Activated CD4-positive, alpha-beta T cell treated with anti-CD3 and anti-CD28 coated beads, Interleukin-2, Interleukin-6, amounts not matched to agents 100 ng/mL and 50 ng/mL, durations not matched to agents 16 hours and 8 hours (primary cell): ENCODE measurements at regions not wholly inside any gene's neighbourhood (a gene's known extent, or its start where the extent isn't known, plus 50 kb on each side); places are given as distances from the start of the nearest gene placed in this dataset.
A peak's percentile ranks its signal among the peaks of the same experiment; 100 is the strongest.
"Not testable (repeated sequence)": the region's sequence is repeated elsewhere in the genome, so short reads cannot be mapped to it uniquely, and the experiment has no call there.

ENCODE experiments used
- DNase-seq: peaks from one replicate; pipeline ENCODE4 v3.0.0-alpha.2; 2020

DNA sequence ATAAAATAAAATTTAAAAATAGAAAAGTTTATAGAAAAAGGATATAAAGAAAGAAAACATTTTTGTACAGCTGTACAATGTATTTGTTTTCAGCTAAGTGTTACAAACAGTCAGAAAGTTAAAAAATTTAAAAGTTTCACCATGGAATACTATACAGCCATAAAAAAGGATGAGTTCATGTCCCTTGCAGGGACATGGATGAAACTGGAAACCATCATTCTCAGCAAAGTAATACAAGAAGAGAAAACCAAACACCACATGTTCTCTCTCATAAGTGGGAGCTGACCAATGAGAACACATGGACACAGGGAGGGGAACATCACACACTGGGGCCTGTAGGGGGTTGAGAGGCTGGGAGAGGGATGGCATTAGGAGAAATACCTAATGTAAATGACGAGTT lies 229.9 kb upstream of the MCHR2 start:
- DNase-seq = not testable (repeated sequence)

DNA sequence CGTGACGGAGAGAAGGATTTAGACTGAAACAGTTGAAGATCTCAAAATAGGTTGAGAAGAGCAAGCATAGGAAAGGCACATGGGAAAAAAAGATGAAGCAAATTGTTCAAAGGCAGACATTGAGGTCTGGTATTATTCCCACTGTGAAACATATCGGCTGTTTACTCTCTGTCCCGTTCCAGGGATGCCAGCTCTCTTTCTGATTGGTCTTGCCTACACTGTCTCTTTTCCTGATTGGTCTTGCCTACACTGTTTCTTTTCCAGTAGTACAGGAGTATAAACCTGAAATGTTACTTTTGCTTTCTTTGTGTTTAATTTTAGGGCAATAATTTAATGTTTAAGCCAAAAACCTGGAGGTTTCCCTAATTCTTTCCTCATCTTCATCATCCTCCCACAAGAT lies 226.5 kb upstream of the MCHR2 start:
- no peak for DNase-seq

DNA sequence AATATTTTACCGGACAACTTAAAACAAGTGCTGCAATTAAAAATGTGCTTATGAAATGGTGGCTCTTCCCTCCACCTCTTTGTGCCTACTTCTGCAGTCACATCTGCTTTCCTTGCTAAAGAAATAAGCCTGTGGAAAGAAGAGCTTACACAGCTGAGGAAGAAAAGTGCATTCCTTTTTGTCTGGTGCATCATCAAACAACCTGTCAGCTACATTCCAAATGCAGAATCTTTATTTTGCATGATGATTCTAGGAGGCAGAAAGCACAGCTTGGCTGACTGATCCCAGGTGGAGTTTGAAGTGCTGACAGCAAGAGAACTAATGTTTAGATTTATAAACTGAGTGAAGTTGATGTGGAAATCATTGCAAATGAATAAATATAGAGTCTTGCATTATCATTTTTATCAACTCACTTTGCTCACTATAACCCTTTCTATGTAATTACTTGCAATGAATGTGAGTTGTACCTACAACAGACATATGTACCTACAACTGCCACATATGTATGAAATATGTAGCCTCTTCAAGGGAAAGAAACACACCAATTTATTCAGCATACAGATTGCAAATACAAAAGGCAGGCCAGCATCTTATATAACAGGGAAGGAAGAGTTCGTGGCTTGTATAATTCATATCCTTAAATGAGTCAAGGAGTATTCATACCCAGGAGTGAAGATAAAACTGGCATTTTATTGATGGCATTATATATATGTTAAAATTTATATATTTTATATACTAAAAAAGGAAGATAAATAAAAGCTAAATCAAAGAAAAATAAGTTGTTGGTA lies 223.4 kb upstream of the MCHR2 start:
- no peak for DNase-seq

GRCh38 chr6:100216760-100217159 lies 222.7 kb upstream of the MCHR2 start:
- no peak for DNase-seq

- no peak for DNase-seq
These were observed 218.1 kb upstream of the MCHR2 start for GRCh38 chr6:100212131-100212530.

DNA sequence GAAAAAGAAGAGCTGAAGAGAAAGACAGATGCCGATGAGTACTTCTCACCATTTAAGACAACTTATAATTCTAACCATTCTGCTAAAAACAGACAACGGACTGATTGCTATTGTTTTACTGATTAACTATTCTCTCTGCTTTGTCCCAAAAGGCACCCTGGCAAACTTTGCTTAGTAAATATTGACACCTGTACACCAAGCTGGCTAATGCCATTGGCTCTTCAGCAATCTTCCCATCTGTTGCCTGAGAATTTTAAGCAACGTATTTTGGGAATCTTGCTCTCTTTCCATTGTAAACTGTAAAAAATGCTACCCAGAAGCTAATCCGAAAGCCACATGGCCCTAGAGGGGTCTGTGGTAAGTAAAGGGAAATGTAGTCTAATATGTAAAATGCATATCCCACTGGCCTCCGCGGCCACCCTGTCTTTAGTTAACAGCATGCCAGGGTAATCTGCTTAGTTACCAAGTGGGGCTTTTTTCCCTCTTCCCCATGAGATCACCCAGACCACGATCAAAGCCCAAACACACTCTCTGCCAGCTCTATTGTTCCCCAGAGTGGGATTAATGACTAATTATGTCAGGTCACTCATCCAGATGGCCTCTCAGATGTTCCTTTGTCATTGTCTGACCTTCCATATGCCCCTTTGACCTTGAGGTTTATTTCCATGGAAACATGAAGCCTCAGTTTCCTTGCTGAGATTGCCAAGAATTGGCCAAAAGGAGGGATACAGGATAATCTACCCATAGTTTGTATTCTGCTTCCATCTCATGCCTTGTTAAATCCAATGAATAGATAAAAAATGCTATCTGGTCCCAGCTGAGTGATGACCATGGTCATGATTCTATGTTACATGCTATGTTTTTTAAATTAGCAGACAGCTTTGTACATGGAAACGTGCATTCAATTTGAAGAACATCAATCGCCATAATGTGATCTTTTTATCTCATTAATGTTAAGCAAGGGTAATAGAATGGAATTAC lies 216.4 kb upstream of the MCHR2 start:
- DNase-seq = no peak

- no peak for DNase-seq
These were observed 215.5 kb upstream of the MCHR2 start for GRCh38 chr6:100209323-100210136.

- DNase-seq = no peak
These were observed 209.4 kb upstream of the MCHR2 start for GRCh38 chr6:100203400-100203799.

- no peak for DNase-seq
These were observed 208.6 kb upstream of the MCHR2 start for GRCh38 chr6:100202417-100203194.

DNA sequence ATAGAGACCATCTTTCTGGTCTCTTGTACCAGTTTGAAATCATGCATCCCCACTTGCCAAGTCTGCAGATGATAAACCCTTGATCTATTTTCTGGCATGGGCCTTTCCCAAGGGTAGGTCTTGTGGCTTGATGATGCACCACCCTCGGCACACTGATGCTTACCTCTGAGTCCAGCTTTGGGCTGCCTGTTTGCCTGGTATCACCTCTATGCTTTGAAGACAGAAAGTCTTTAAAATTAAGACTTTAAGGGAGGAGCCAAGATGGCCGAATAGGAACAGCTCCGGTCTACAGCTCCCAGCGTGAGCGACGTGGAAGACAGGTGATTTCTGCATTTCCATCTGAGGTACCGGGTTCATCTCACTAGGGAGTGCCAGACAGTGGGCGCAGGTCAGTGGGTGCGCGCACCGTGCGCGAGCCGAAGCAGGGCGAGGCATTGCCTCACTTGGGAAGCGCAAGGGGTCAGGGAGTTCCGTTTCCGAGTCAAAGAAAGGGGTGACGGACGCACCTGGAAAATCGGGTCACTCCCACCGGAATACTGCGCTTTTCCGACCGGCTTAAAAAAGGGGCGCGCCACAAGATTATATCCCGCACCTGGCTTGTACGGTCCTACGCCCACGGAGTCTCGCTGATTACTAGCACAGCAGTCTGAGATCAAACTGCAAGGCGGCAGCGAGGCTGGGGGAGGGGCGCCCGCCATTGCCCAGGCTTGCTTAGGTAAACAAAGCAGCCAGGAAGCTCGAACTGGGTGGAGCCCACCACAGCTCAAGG lies 202.4 kb upstream of the MCHR2 start:
- not testable (repeated sequence) for DNase-seq

GRCh38 chr6:100195244-100195643 lies 201.2 kb upstream of the MCHR2 start:
- not testable (repeated sequence) for DNase-seq

- no peak for DNase-seq
These were observed 200.5 kb upstream of the MCHR2 start for GRCh38 chr6:100194535-100194934.

GRCh38 chr6:100188754-100189153 lies 194.7 kb upstream of the MCHR2 start:
- DNase-seq = no peak

DNA sequence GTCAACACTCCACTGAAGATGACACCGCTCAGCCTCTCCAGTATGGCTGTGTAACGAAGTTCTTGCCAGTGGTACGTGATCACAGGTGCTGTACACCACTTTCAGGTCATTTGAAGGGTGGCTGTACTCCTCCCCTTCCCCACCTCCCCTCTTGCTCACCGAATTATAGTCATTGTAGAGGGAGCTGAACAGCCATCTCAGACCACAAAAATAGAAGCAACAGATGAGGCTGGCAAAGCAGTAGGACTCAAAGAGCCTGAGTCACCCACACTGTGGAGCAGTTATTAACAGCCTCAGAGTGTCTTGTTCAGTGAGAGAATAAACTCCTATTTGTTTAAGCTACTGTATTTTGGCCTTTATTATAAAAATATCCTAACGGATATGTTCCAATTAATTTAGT lies 192.5 kb upstream of the MCHR2 start:
- no peak for DNase-seq

DNA sequence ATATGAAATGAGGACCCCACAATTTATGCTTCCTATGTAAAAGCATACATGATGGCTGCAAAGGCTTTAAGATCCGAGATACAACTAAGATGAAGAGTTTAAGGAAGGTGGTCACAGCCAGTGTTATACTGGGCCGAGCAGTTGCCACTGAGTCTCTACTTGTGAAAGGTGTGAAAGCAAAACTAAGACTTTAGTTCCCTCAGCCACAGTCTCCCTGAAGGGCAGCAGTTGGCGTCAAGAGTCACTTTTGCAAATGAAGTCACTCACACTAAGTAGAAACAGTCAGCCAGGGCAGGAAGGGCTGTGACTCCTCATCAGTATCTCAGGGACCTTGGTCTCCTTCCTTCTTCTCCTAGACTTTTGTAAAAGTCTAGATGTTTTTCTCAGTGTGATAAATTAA lies 191.6 kb upstream of the MCHR2 start:
- DNase-seq = peak; percentile 23

DNA sequence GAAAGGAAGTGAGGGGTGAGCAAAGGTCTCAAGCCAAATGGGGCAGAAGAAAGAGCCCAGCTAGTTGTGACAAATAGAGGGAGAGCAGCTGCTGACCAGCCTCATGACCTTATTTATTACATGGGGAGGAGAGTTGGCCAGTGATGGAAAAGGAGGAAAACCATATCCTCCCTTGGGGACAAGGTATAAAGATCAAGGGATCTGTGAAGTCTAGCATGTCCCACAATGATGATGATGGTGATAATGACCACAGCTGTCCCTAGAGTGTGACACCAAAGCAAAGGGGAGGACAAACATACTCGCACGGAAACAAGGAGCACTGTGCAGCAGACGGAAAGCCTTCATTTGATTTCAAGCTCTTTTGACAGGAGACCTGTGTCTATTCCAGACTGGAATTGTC lies 190.4 kb upstream of the MCHR2 start:
- no peak for DNase-seq

- no peak for DNase-seq
These were observed 188.3 kb upstream of the MCHR2 start for GRCh38 chr6:100182313-100182712.

GRCh38 chr6:100181309-100181708 lies 187.3 kb upstream of the MCHR2 start:
- peak; percentile 43 for DNase-seq

DNA sequence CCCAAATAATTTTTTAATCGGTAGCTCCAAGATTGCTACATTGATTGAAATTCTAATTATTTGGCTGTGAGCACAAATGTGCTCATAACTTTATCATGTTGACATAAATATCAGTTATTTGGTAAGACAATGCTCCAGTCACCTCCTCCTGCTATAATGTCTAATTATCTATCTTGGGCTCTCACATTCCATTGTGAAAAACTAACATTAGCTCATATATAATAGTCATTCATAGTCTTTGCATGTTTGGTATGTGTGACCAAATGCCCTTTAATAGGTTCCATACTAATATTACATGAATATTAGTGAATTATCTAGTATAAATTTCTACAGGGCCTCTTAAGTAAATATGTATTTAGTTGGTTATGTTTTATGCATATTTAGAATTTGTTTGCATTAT lies 185.6 kb upstream of the MCHR2 start:
- DNase-seq = no peak

DNA sequence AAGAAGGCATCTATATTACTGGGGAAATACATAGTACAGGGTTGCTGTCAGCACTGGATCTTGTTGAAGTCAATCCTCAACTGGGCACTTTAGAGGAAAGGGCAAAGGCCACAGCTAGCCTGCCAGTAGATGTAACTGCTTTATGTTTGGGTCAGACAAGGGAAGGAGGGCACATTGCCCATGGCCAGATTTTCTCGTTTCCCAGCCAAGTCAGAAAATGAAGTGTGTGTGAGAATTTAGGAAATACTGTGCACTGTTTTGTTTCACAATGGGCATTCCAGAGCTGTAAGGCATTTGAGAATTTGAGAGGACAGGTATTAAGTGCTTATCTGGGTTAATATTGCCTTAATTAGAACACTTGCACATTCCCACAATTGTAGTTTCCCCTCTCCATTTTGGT lies 183.9 kb upstream of the MCHR2 start:
- DNase-seq = no peak

DNA sequence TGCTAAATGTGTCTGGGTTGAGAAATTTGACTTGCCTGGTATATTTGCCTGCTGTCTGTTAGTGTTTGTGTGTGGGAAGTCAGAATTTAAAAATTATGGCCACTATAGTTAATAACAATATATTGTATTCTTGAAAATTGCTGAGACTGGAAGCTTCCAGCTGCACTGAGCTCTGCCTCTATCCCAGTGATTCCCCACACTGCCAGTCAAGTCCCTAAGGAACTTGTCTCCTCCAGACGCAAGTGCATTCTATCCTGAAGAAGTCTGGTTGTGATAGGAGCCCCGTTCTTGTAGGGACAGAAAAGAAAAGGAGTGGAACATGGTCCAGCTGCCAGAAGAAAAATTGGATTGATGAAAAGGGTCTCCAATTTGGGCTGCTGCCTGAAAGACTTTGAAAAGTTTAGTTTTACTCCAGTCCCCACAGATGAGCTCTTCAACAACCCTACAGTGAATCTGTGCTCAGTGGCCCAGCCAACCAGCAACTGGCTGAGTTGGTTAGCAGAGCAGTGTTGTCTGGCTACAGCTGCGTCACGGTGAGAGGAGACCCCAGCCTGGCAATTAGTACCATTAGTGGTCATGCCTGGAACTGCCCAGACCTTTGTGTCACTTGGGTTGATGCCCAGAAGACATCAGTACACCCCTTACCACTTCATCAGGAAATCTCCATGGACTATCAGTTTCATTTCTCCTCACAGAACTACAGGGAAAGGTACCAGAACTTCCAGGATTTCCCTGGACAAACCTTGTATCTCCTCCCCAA lies 183.1 kb upstream of the MCHR2 start:
- no peak for DNase-seq
